Adrenal gland (tissue), 9 donors: ENCODE measurements at regions not wholly inside any gene's neighbourhood (a gene's known extent, or its start where the extent isn't known, plus 50 kb on each side); places are given as distances from the start of the nearest gene placed in this dataset.
A peak's percentile ranks its signal among the peaks of the same experiment; 100 is the strongest.

Experiments used
- DNase-seq, 7 donors: peaks; one replicate each; pipeline ENCODE4 v3.0.0-alpha.2; 2019 to 2020
- H3K27ac ChIP-seq, 5 donors: fragments of 200-600 bp; sonication (generic) in 4 of 5; 1 replicate in 3 of 5; 2 replicates in 2 of 5; pipeline versions ENCODE4 v1.5.1 to v1.8.0; 2016 to 2020; ENCODE audit warnings: mild to moderate bottlenecking in 1 of 5
- H3K27me3 ChIP-seq: fragments of 200-600 bp; 2 replicates; pipeline ENCODE4 v1.8.0; 2021
- H3K36me3 ChIP-seq, 2 donors: fragments of 200-600 bp; replicated peaks in 1 of 2; 1 replicate in 1 of 2; 2 replicates in 1 of 2; pipeline versions ENCODE4 v1.5.1 to v1.8.0; 2018 to 2022
- H3K4me1 ChIP-seq, 2 donors: fragments of 200-600 bp; replicated peaks in 1 of 2; 1 replicate in 1 of 2; 2 replicates in 1 of 2; pipeline versions ENCODE4 v1.5.1 to v1.8.0; 2018 to 2021
- H3K4me3 ChIP-seq, 4 donors: fragments of 200-600 bp; sonication (generic) in 3 of 4; one replicate each; pipeline ENCODE4 v1.5.1; 2016 to 2018
- H3K9me3 ChIP-seq, 3 donors: fragments of 200-600 bp; sonication (generic) in 1 of 3; replicated peaks in 1 of 3; 1 replicate in 2 of 3; 2 replicates in 1 of 3; pipeline versions ENCODE4 v1.5.1 to v1.8.0; 2016 to 2021
- CTCF ChIP-seq, 6 experiments: fragments of 450-650 bp in 4 of 6; fragments of 200-600 bp in 2 of 6; sonication (generic) in 1 of 6; IDR thresholded peaks; 1 replicate in 5 of 6; 2 replicates in 1 of 6; pipeline versions ENCODE4 v1.5.1 to v1.8.0; 2016 to 2021; ENCODE audit warnings: antibody characterized with exemption in 6 of 6, mild to moderate bottlenecking in 2 of 6, moderate library complexity in 1 of 6
- POLR2A ChIP-seq, 2 donors: fragments of 450-650 bp; IDR thresholded peaks; one replicate each; pipeline ENCODE4 v1.6.1; 2017; ENCODE audit warnings: antibody characterized with exemption in 2 of 2, mild to moderate bottlenecking in 2 of 2, moderate library complexity in 1 of 2
- WGBS, 4 donors: extraction: QIAGEN DNeasy Blood & Tissue Kit in 2 of 4; methylation state at CpG; one replicate each; pipeline versions ENCODE4 v1.1.5 to v1.1.7; 2013 to 2017; 5-methylcytosine and 5-hydroxymethylcytosine counted together
- intact Hi-C, 2 donors: fragments of 100-400 bp; cut with DNase I; formaldehyde crosslinking; loops; one replicate each; pipeline versions ENCODE4 v1.14.1 to v1.15.0; 2022 to 2023
- donor health status: healthy with polysubstance abuse.
- donor health status: Bipolar disorder and iron deficiency.
- donor health status: DM: yes; HTN: yes; CAD: no.
- donor health status: DM: no; HTN: no; CAD: no.
- donor health status: DM: no; HTN: no; CAD: no.

- DNase-seq, result peak in 2 of 7 donors; percentile 14 to 24
- no peaks in the 10 kb centered on the region for H3K9me3 ChIP-seq
- 67 to 82% (median 70%) methylated on average over 7 of the region's 7 CpGs for WGBS, 4 donors
- H3K4me1 ChIP-seq, result no peaks in the 10 kb centered on the region
- no peak for TF ChIP-seq CTCF (IDR thresholded peaks at IDR 0.05)
- no peak for TF ChIP-seq POLR2A (IDR thresholded peaks at IDR 0.05)
- no peak overlapping the region for H3K27ac ChIP-seq
- H3K27me3 ChIP-seq, result no peaks in the 10 kb centered on the region
- intact Hi-C loops, result loop anchor here in 1 of 2 donors (10.0 kb wide), 1 partner anchor 97 kb away; no protein-coding TSS in a partner anchor
- no peak overlapping the region for H3K4me3 ChIP-seq
- no peaks in the 10 kb centered on the region for H3K36me3 ChIP-seq
These were observed 145.2 kb downstream of the KLF13 start for GRCh38 chr15:31471731-31472430.

- peak overlapping the region in 3 of 5 donors; percentile 11 to 21 (median 15) for H3K27ac ChIP-seq
These were observed 146.2 kb downstream of the KLF13 start for GRCh38 chr15:31472636-31473384.

GRCh38 chr15:31473385-31474058 lies 146.9 kb downstream of the KLF13 start:
- no peaks in the 10 kb centered on the region for H3K27me3 ChIP-seq
- TF ChIP-seq CTCF (IDR thresholded peaks at IDR 0.05) (no peak), POLR2A (IDR thresholded peaks at IDR 0.05) (no peak)
- 60 to 65% (median 62%) methylated on average over 6 of the region's 6 CpGs for WGBS, 4 donors
- no peaks in the 10 kb centered on the region for H3K36me3 ChIP-seq
- H3K27ac ChIP-seq, result peak overlapping the region in 2 of 5 donors; percentile 15 to 21
- no peak overlapping the region for H3K4me3 ChIP-seq
- H3K4me1 ChIP-seq, result no peaks in the 10 kb centered on the region
- intact Hi-C loops, result loop anchor here in 1 of 2 donors (10.0 kb wide), 1 partner anchor 99 kb away; no protein-coding TSS in a partner anchor
- H3K9me3 ChIP-seq, result no peaks in the 10 kb centered on the region
- peak in 2 of 7 donors; percentile 19 to 42 for DNase-seq

More at GRCh38 chr15:31472636-31473384, 146.2 kb downstream of the KLF13 start:
- TF ChIP-seq POLR2A (IDR thresholded peaks at IDR 0.05) (no peak), CTCF (IDR thresholded peaks at IDR 0.05) (no peak)
- DNase-seq, result peak in 5 of 7 donors; percentile 15 to 72 (median 25)
- Histone ChIP-seq H3K4me3 (peak overlapping the region in 1 of 4 donors; percentile 1), H3K36me3 (no peaks in the 10 kb centered on the region), H3K4me1 (no peaks in the 10 kb centered on the region), H3K9me3 (no peaks in the 10 kb centered on the region), H3K27me3 (no peaks in the 10 kb centered on the region)
- 25 to 32% (median 28%) methylated on average over 8 of the region's 8 CpGs for WGBS, 4 donors
- intact Hi-C loops, result loop anchor here in 1 of 2 donors (10.0 kb wide), 1 partner anchor 98 kb away; no protein-coding TSS in a partner anchor
